Right lobe of liver (tissue), 4 donors: ENCODE measurements at regions not wholly inside any gene's neighbourhood (a gene's known extent, or its start where the extent isn't known, plus 50 kb on each side); places are given as distances from the start of the nearest gene placed in this dataset.

Experiments used
- POLR2A ChIP-seq: fragments of 450-650 bp; IDR thresholded peaks from one replicate; pipeline ENCODE4 v1.6.1; 2017; ENCODE audit warnings: antibody characterized with exemption, mild to moderate bottlenecking
- TF ChIP-seq, protein P1 (sequence below), 4 donors: fragments of 200-600 bp in 3 of 4; fragments of 450-650 bp in 1 of 4; IDR thresholded peaks; one replicate each; pipeline versions ENCODE4 v1.5.1 to v1.8.0; 2016 to 2022; ENCODE audit warnings: antibody characterized with exemption in 4 of 4, mild to moderate bottlenecking in 2 of 4
- donor health status: DM: no; HTN: no; CAD: no.
- donor health status: DM: no; HTN: no; CAD: no.
- donor health status: DM: no; HTN: yes; CAD: no.

DNA sequence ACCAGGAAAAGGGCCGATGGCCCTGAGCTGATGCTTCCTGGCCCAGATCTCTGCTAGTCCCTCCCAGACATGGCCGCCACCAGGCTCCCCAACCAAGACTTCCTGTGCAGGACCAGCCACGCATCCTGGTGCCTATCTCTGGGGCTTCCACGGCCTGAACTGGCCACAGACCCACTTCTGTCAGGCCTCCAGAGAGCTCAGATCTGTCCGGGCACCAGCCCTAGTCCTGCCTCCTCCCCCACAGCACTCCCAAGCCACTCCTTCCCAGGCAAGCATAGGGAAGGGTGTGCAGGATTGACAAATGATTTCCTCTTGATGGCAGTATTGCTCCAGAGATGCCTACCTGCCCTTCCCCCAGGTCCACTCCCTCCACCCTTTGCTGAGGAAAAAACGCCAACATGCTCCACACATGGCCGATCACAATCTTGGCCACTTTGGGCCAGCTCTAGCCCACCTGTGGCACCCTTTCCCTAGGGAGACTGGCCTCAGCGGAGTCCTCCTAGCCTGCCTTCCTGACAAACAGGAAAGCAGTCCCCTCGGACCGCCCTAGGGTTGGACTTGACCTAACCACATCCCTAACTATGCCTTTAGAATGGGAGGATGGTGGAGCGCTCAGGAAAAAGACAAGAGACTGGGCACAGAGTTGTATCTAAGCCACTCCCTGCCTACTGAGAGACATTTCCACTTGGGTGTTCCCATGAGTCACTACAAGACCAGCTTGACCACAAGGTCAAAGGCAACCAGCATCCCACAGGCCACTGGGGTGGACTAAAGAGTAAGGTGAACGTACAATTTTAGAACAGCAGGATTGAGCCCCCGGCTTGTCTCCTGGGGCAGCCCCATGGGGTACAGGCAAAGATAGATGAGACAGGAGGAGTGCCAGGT lies 277.5 kb upstream of the AGTR2 start:
- TF ChIP-seq, protein P1, sequence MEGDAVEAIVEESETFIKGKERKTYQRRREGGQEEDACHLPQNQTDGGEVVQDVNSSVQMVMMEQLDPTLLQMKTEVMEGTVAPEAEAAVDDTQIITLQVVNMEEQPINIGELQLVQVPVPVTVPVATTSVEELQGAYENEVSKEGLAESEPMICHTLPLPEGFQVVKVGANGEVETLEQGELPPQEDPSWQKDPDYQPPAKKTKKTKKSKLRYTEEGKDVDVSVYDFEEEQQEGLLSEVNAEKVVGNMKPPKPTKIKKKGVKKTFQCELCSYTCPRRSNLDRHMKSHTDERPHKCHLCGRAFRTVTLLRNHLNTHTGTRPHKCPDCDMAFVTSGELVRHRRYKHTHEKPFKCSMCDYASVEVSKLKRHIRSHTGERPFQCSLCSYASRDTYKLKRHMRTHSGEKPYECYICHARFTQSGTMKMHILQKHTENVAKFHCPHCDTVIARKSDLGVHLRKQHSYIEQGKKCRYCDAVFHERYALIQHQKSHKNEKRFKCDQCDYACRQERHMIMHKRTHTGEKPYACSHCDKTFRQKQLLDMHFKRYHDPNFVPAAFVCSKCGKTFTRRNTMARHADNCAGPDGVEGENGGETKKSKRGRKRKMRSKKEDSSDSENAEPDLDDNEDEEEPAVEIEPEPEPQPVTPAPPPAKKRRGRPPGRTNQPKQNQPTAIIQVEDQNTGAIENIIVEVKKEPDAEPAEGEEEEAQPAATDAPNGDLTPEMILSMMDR (IDR thresholded peaks at IDR 0.05) = peak; percentile 46 to 85 (median 51)
- no peak for TF ChIP-seq POLR2A
